Transverse colon (tissue), 4 donors: ENCODE measurements at regions not wholly inside any gene's neighbourhood (a gene's known extent, or its start where the extent isn't known, plus 50 kb on each side); places are given as distances from the start of the nearest gene placed in this dataset.
"Not testable (repeated sequence)": the region's sequence is repeated elsewhere in the genome, so short reads cannot be mapped to it uniquely, and the experiment has no call there.

Experiments
- DNase-seq: peaks from one replicate; pipeline ENCODE4 v3.0.0-alpha.2; 2019
- H3K27ac ChIP-seq, 4 donors: fragments of 200-600 bp; sonication (generic); 2 replicates each; pipeline ENCODE4 v1.5.1; 2016 to 2018; ENCODE audit warnings: inconsistent platforms in 4 of 4
- H3K27me3 ChIP-seq: fragments of 200-600 bp; sonication (generic); 2 replicates; pipeline ENCODE4 v1.5.1; 2017; ENCODE audit warnings: inconsistent platforms
- H3K36me3 ChIP-seq, 4 donors: fragments of 200-600 bp; sonication (generic); 2 replicates each; pipeline ENCODE4 v1.5.1; 2017 to 2019; ENCODE audit warnings: inconsistent platforms in 4 of 4
- H3K4me1 ChIP-seq, 4 donors: fragments of 200-600 bp; sonication (generic); 2 replicates each; pipeline ENCODE4 v1.5.1; 2017 to 2020; ENCODE audit warnings: inconsistent platforms in 4 of 4
- H3K4me3 ChIP-seq, 4 donors: fragments of 200-600 bp; sonication (generic); 1 replicate in 1 of 4; 2 replicates in 3 of 4; pipeline versions ENCODE4 v1.5.1 to v1.6.1; 2017 to 2019; ENCODE audit warnings: inconsistent platforms in 4 of 4
- H3K9me3 ChIP-seq, 2 donors: fragments of 200-600 bp; sonication (generic); 2 replicates each; pipeline ENCODE4 v1.5.1; 2017 to 2019; ENCODE audit warnings: inconsistent platforms in 2 of 2
- CTCF ChIP-seq, 5 experiments: fragments of 200-600 bp in 3 of 5; fragments of 450-650 bp in 2 of 5; sonication (generic) in 3 of 5; IDR thresholded peaks; 1 replicate in 2 of 5; 2 replicates in 3 of 5; pipeline ENCODE4 v1.5.1; 2016 to 2017; ENCODE audit warnings: antibody characterized with exemption in 5 of 5, inconsistent platforms in 3 of 5, mild to moderate bottlenecking in 2 of 5, moderate library complexity in 1 of 5
- EP300 ChIP-seq: sonication (generic); formaldehyde crosslinking; IDR thresholded peaks from one replicate; pipeline ENCODE4 v1.6.1; 2017; ENCODE audit warnings: antibody characterized with exemption, low read depth
- POLR2A ChIP-seq: fragments of 450-650 bp; IDR thresholded peaks from one replicate; pipeline ENCODE4 v1.6.1; 2016; ENCODE audit warnings: antibody characterized with exemption, mild to moderate bottlenecking, moderate library complexity
- POLR2AphosphoS5 ChIP-seq, 3 donors: sonication (generic); formaldehyde crosslinking; IDR thresholded peaks; one replicate each; pipeline ENCODE4 v1.6.1; 2016; ENCODE audit warnings: antibody characterized with exemption in 3 of 3
- WGBS, 2 donors: methylation state at CpG; one replicate each; pipeline ENCODE4 v1.1.5; 2018; ENCODE audit warnings: low coverage in 1 of 2; 5-methylcytosine and 5-hydroxymethylcytosine counted together
- in situ Hi-C, 4 donors: fragments of 200-750 bp; cut with MboI; loops; one replicate each; pipeline versions ENCODE4 v1.15.0 to v1.15.1; 2017; ENCODE audit warnings: low sequenced_read_pairs in 3 of 4, low pct_ligation_motif_present in 1 of 4, low pct_unique_long_range_greater_than_20kb in 1 of 4
- intact Hi-C: fragments of 100-400 bp; cut with DNase I; formaldehyde crosslinking; loops from one replicate; pipeline ENCODE4 v1.15.1; 2023; ENCODE audit warnings: low total_unique reads

GRCh38 chr5:98391921-98392625, 381.4 kb upstream of the RGMB start:
- Histone ChIP-seq H3K4me3 (no peak overlapping the region), H3K36me3 (no peaks in the 10 kb centered on the region), H3K4me1 (peaks cover 0 to 4% (median 0%) of the 10 kb centered on the region in 4 donors), H3K27ac (no peak overlapping the region), H3K27me3 (no peaks in the 10 kb centered on the region), H3K9me3 (no peaks in the 10 kb centered on the region)
- in situ Hi-C loops (no loop called here), intact Hi-C loops (no loop called here)
- DNase-seq = no peak
- 91 to 100% methylated on average over 1 to 30 of the region's 31 CpGs for WGBS, 2 donors
- TF ChIP-seq CTCF (IDR thresholded peaks at IDR 0.05) (no peak), POLR2AphosphoS5 (IDR thresholded peaks at IDR 0.05) (no peak), EP300 (no peak), POLR2A (no peak)

DNA sequence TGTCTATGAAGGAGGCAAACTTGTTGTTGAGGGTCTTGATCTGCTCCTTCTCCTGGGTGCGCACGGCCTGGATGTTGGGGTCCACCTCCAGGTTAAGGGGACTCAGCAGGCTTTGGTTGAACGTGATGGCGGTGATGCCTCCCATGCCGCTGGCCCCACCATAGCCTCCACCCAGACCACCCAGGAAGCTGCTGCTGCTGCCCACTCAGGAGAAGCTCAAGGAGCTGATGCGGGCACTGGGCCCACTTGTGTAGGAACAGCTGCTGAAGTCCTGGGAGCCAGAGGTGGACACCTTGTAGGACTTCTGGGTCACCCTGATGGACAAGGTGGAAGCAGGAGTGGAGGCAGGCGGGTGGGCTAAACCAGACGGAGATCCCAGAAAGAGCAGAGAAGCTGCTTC, 380.3 kb upstream of the RGMB start:
- H3K27ac ChIP-seq, H3K4me3 ChIP-seq, DNase-seq, H3K4me1 ChIP-seq, H3K27me3 ChIP-seq, H3K36me3 ChIP-seq, in situ Hi-C loops, H3K9me3 ChIP-seq, intact Hi-C loops: not testable (repeated sequence)
- WGBS, 2 donors = 87 to 100% methylated on average over 1 to 6 of the region's 8 CpGs

DNA sequence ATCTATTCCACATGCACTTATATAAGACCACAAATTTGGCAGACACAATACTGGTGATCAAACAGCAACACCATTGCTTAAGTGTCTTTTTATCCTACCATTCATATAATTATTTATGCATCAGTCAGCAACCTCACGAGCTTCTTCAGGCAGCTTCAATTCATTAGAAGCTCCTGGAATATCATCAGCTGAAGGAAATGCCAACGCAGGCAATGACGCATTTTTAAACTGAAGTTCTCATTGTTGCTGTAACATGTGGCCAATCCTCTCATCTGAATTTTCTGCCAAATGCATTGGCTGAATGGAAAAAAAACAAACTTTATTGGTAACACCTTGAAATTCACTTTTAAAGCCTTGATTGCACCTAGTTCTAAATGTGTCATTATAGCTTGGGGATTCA, 376.4 kb upstream of the RGMB start:
- in situ Hi-C loops = no loop called here

GRCh38 chr5:98398465-98398864, 375.0 kb upstream of the RGMB start:
- Histone ChIP-seq H3K36me3 (no peaks in the 10 kb centered on the region), H3K9me3 (no peaks in the 10 kb centered on the region), H3K4me3 (no peak overlapping the region), H3K27me3 (no peaks in the 10 kb centered on the region), H3K4me1 (no peaks in the 10 kb centered on the region), H3K27ac (no peak overlapping the region)
- intact Hi-C loops = no loop called here
- TF ChIP-seq POLR2A = no peak
- no peak for TF ChIP-seq CTCF (IDR thresholded peaks at IDR 0.05)
- TF ChIP-seq POLR2AphosphoS5 (IDR thresholded peaks at IDR 0.05) = no peak
- TF ChIP-seq EP300 = no peak
- in situ Hi-C loops = no loop called here
- 78 to 96% methylated on average over 2 to 5 of the region's 5 CpGs for WGBS, 2 donors
- DNase-seq = no peak

More for the DNA sequence above, 376.4 kb upstream of the RGMB start:
- no peak for TF ChIP-seq POLR2AphosphoS5 (IDR thresholded peaks at IDR 0.05)
- TF ChIP-seq POLR2A = no peak
- no peak for TF ChIP-seq EP300
- no peak for TF ChIP-seq CTCF (IDR thresholded peaks at IDR 0.05)
- H3K4me1 ChIP-seq = no peaks in the 10 kb centered on the region
- H3K27me3 ChIP-seq = no peaks in the 10 kb centered on the region
- H3K4me3 ChIP-seq = no peak overlapping the region
- no peak for DNase-seq
- intact Hi-C loops = no loop called here
- 79% methylated on average over 3 of the region's 3 CpGs; no CpG with 5 or more reads in 1 of the 2 donors for WGBS, 2 donors
- no peaks in the 10 kb centered on the region for H3K9me3 ChIP-seq
- H3K27ac ChIP-seq = no peak overlapping the region
- H3K36me3 ChIP-seq = no peaks in the 10 kb centered on the region

- no peaks in the 10 kb centered on the region for H3K27me3 ChIP-seq
- TF ChIP-seq CTCF (IDR thresholded peaks at IDR 0.05) (no peak), POLR2AphosphoS5 (IDR thresholded peaks at IDR 0.05) (no peak), POLR2A (no peak), EP300 (no peak)
- H3K27ac ChIP-seq = no peak overlapping the region
- no peak for DNase-seq
- H3K9me3 ChIP-seq = no peaks in the 10 kb centered on the region
- in situ Hi-C loops (no loop called here), intact Hi-C loops (no loop called here)
- H3K4me3 ChIP-seq = no peak overlapping the region
- no peaks in the 10 kb centered on the region for H3K36me3 ChIP-seq
- H3K4me1 ChIP-seq = no peaks in the 10 kb centered on the region
Measured at GRCh38 chr5:98401656-98402055, 371.8 kb upstream of the RGMB start.
